ENCODE measurements at regions not wholly inside any gene's neighbourhood (a gene's known extent, or its start where the extent isn't known, plus 50 kb on each side); places are given as distances from the start of the nearest gene placed in this dataset.
"Not testable (repeated sequence)": the region's sequence is repeated elsewhere in the genome, so short reads cannot be mapped to it uniquely, and the experiment has no call there.

- no peak overlapping the region for H3K4me3 ChIP-seq (ENCODE audit: low read depth, low read length)
- WGBS (ENCODE audit: insufficient coverage) = 8% methylated on average over 1 of the region's 1 CpG
Observed at GRCh38 chr13:54226876-54227275, 1198.3 kb downstream of the OLFM4 start.

GRCh38 chr13:54232700-54233099, 1204.1 kb downstream of the OLFM4 start:
- peaks cover 3% of the 10 kb centered on the region for H3K9me3 ChIP-seq (ENCODE audit: control insufficient read depth, insufficient read depth, low read length)
- WGBS (ENCODE audit: insufficient coverage) = no CpG with 5 or more reads among the region's 1 CpG
- no peaks in the 10 kb centered on the region for H3K4me1 ChIP-seq (ENCODE audit: control insufficient read depth, insufficient read depth, low read length)
- H3K27me3 ChIP-seq (ENCODE audit: control insufficient read depth, insufficient read depth, low read length) = no peaks in the 10 kb centered on the region
- H3K4me3 ChIP-seq (ENCODE audit: low read depth, low read length) = no peak overlapping the region
- H3K27ac ChIP-seq (ENCODE audit: low read depth, low read length) = no peak overlapping the region
- H3K36me3 ChIP-seq (ENCODE audit: control insufficient read depth, insufficient read depth, low read length) = no peaks in the 10 kb centered on the region
- no peak for DNase-seq (ENCODE audit: low read depth in 4 of 6, low spot score in 6 of 6)

More at GRCh38 chr13:54226876-54227275, 1198.3 kb downstream of the OLFM4 start:
- no peaks in the 10 kb centered on the region for H3K9me3 ChIP-seq (ENCODE audit: control insufficient read depth, insufficient read depth, low read length)
- peak in 5 of 6 donors; percentile 13 to 75 (median 31) for DNase-seq (ENCODE audit: low read depth in 4 of 6, low spot score in 6 of 6)
- H3K36me3 ChIP-seq (ENCODE audit: control insufficient read depth, insufficient read depth, low read length) = no peaks in the 10 kb centered on the region
- H3K4me1 ChIP-seq (ENCODE audit: control insufficient read depth, insufficient read depth, low read length) = no peaks in the 10 kb centered on the region
- no peaks in the 10 kb centered on the region for H3K27me3 ChIP-seq (ENCODE audit: control insufficient read depth, insufficient read depth, low read length)
- H3K27ac ChIP-seq (ENCODE audit: low read depth, low read length) = no peak overlapping the region

- no peak overlapping the region for H3K4me3 ChIP-seq (ENCODE audit: low read depth, low read length)
- WGBS (ENCODE audit: insufficient coverage) = 90% methylated on average over 2 of the region's 7 CpGs
Observed at GRCh38 chr13:54234607-54235006, 1206.0 kb downstream of the OLFM4 start.

GRCh38 chr13:54241719-54242118, 1213.1 kb downstream of the OLFM4 start:
- Histone ChIP-seq H3K27ac (ENCODE audit: low read depth, low read length) (no peak overlapping the region), H3K4me1 (ENCODE audit: control insufficient read depth, insufficient read depth, low read length) (no peaks in the 10 kb centered on the region), H3K27me3 (ENCODE audit: control insufficient read depth, insufficient read depth, low read length) (no peaks in the 10 kb centered on the region), H3K9me3 (ENCODE audit: control insufficient read depth, insufficient read depth, low read length) (peaks cover 2% of the 10 kb centered on the region), H3K4me3 (ENCODE audit: low read depth, low read length) (no peak overlapping the region), H3K36me3 (ENCODE audit: control insufficient read depth, insufficient read depth, low read length) (no peaks in the 10 kb centered on the region)
- peak in 2 of 6 donors; percentile 20 to 75 for DNase-seq (ENCODE audit: low read depth in 4 of 6, low spot score in 6 of 6)

More at GRCh38 chr13:54234607-54235006, 1206.0 kb downstream of the OLFM4 start:
- no peaks in the 10 kb centered on the region for H3K36me3 ChIP-seq (ENCODE audit: control insufficient read depth, insufficient read depth, low read length)
- H3K27ac ChIP-seq (ENCODE audit: low read depth, low read length) = no peak overlapping the region
- H3K4me1 ChIP-seq (ENCODE audit: control insufficient read depth, insufficient read depth, low read length) = no peaks in the 10 kb centered on the region
- DNase-seq (ENCODE audit: low read depth in 4 of 6, low spot score in 6 of 6) = no peak
- peaks cover 3% of the 10 kb centered on the region for H3K9me3 ChIP-seq (ENCODE audit: control insufficient read depth, insufficient read depth, low read length)
- no peaks in the 10 kb centered on the region for H3K27me3 ChIP-seq (ENCODE audit: control insufficient read depth, insufficient read depth, low read length)

- 70% methylated on average over 2 of the region's 3 CpGs for WGBS (ENCODE audit: insufficient coverage)
- no peaks in the 10 kb centered on the region for H3K4me1 ChIP-seq (ENCODE audit: control insufficient read depth, insufficient read depth, low read length)
- no peak overlapping the region for H3K4me3 ChIP-seq (ENCODE audit: low read depth, low read length)
- DNase-seq (ENCODE audit: low read depth in 4 of 6, low spot score in 6 of 6) = no peak
- H3K27me3 ChIP-seq (ENCODE audit: control insufficient read depth, insufficient read depth, low read length) = no peaks in the 10 kb centered on the region
- H3K36me3 ChIP-seq (ENCODE audit: control insufficient read depth, insufficient read depth, low read length) = no peaks in the 10 kb centered on the region
- H3K27ac ChIP-seq (ENCODE audit: low read depth, low read length) = no peak overlapping the region
- no peaks in the 10 kb centered on the region for H3K9me3 ChIP-seq (ENCODE audit: control insufficient read depth, insufficient read depth, low read length)
Observed at GRCh38 chr13:54248306-54248705, 1219.7 kb downstream of the OLFM4 start.

DNA sequence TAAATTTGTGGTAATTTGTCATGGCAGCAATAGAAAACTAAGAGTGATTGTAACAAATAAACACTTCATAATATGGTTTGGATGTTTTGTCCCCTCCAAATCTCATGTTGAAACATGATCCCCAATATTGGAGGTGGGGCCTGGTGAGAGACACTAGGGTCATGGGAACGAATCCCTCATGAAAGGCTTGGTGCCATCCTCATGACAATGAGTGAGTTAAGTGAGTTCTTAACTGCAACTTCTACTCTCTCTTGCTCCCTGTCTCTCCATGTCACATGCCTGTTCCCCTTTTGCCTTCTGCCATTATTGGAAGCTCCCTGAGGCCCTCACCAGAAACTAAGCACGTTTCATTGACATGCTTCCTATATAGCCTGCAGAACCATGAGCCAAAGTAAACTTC, 1233.2 kb downstream of the OLFM4 start:
- Histone ChIP-seq H3K27ac (ENCODE audit: low read depth, low read length) (no peak overlapping the region), H3K4me3 (ENCODE audit: low read depth, low read length) (no peak overlapping the region), H3K27me3 (ENCODE audit: control insufficient read depth, insufficient read depth, low read length) (no peaks in the 10 kb centered on the region), H3K36me3 (ENCODE audit: control insufficient read depth, insufficient read depth, low read length) (no peaks in the 10 kb centered on the region), H3K4me1 (ENCODE audit: control insufficient read depth, insufficient read depth, low read length) (no peaks in the 10 kb centered on the region), H3K9me3 (ENCODE audit: control insufficient read depth, insufficient read depth, low read length) (no peaks in the 10 kb centered on the region)
- 94% methylated on average over 2 of the region's 2 CpGs for WGBS (ENCODE audit: insufficient coverage)
- no peak for DNase-seq (ENCODE audit: low read depth in 4 of 6, low spot score in 6 of 6)

GRCh38 chr13:54263868-54264267, 1235.3 kb downstream of the OLFM4 start:
- no peaks in the 10 kb centered on the region for H3K9me3 ChIP-seq (ENCODE audit: control insufficient read depth, insufficient read depth, low read length)
- no peaks in the 10 kb centered on the region for H3K27me3 ChIP-seq (ENCODE audit: control insufficient read depth, insufficient read depth, low read length)
- no peaks in the 10 kb centered on the region for H3K36me3 ChIP-seq (ENCODE audit: control insufficient read depth, insufficient read depth, low read length)
- no peak for DNase-seq (ENCODE audit: low read depth in 4 of 6, low spot score in 6 of 6)
- no peaks in the 10 kb centered on the region for H3K4me1 ChIP-seq (ENCODE audit: control insufficient read depth, insufficient read depth, low read length)
- H3K4me3 ChIP-seq (ENCODE audit: low read depth, low read length) = no peak overlapping the region
- no peak overlapping the region for H3K27ac ChIP-seq (ENCODE audit: low read depth, low read length)

DNA sequence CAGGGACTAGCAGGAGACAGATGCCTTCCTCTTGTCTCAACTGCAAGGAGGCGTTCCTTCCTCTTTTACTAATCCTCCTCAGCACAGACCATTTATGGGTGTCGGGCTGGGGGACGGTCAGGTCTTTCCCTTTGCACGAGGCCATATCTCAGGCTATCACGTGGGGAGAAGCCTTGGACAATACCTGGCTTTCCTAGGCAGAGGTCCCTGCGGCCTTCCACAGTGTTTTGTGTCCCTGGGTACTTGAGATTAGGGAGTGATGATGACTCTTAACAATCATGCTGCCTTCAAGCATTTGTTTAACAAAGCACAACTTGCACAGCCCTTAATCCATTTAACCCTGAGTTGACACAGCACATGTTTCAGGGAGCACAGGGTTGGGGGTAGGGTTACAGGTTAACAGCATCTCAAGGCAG, 1238.6 kb downstream of the OLFM4 start:
- not testable (repeated sequence) for DNase-seq (ENCODE audit: low read depth in 4 of 6, low spot score in 6 of 6); H3K9me3 ChIP-seq (ENCODE audit: control insufficient read depth, insufficient read depth, low read length); H3K27me3 ChIP-seq (ENCODE audit: control insufficient read depth, insufficient read depth, low read length); H3K27ac ChIP-seq (ENCODE audit: low read depth, low read length); H3K4me1 ChIP-seq (ENCODE audit: control insufficient read depth, insufficient read depth, low read length); H3K4me3 ChIP-seq (ENCODE audit: low read depth, low read length); H3K36me3 ChIP-seq (ENCODE audit: control insufficient read depth, insufficient read depth, low read length)
- 67% methylated on average over 1 of the region's 6 CpGs for WGBS (ENCODE audit: insufficient coverage)

GRCh38 chr13:54268013-54268695, 1239.5 kb downstream of the OLFM4 start:
- not testable (repeated sequence) for DNase-seq (ENCODE audit: low read depth in 4 of 6, low spot score in 6 of 6); H3K4me1 ChIP-seq (ENCODE audit: control insufficient read depth, insufficient read depth, low read length); H3K9me3 ChIP-seq (ENCODE audit: control insufficient read depth, insufficient read depth, low read length); H3K36me3 ChIP-seq (ENCODE audit: control insufficient read depth, insufficient read depth, low read length); H3K27me3 ChIP-seq (ENCODE audit: control insufficient read depth, insufficient read depth, low read length); H3K4me3 ChIP-seq (ENCODE audit: low read depth, low read length); H3K27ac ChIP-seq (ENCODE audit: low read depth, low read length)
- 94% methylated on average over 9 of the region's 11 CpGs for WGBS (ENCODE audit: insufficient coverage)

GRCh38 chr13:54287062-54287764, 1258.6 kb downstream of the OLFM4 start:
- Histone ChIP-seq H3K4me1 (ENCODE audit: control insufficient read depth, insufficient read depth, low read length) (no peaks in the 10 kb centered on the region), H3K27me3 (ENCODE audit: control insufficient read depth, insufficient read depth, low read length) (no peaks in the 10 kb centered on the region), H3K36me3 (ENCODE audit: control insufficient read depth, insufficient read depth, low read length) (no peaks in the 10 kb centered on the region), H3K4me3 (ENCODE audit: low read depth, low read length) (no peak overlapping the region), H3K9me3 (ENCODE audit: control insufficient read depth, insufficient read depth, low read length) (no peaks in the 10 kb centered on the region), H3K27ac (ENCODE audit: low read depth, low read length) (no peak overlapping the region)
- DNase-seq (ENCODE audit: low read depth in 4 of 6, low spot score in 6 of 6) = no peak
- 92% methylated on average over 7 of the region's 10 CpGs for WGBS (ENCODE audit: insufficient coverage)
